Uterus (tissue), 2 donors: ENCODE measurements at regions not wholly inside any gene's neighbourhood (a gene's known extent, or its start where the extent isn't known, plus 50 kb on each side); places are given as distances from the start of the nearest gene placed in this dataset.

Experiments
- POLR2A ChIP-seq, 2 donors: fragments of 450-650 bp; IDR thresholded peaks; one replicate each; pipeline ENCODE4 v1.6.1; 2016; ENCODE audit warnings: antibody characterized with exemption in 2 of 2, mild to moderate bottlenecking in 1 of 2, moderate library complexity in 1 of 2
- TF ChIP-seq, protein P1 (sequence below), 4 experiments: fragments of 200-600 bp in 2 of 4; fragments of 450-650 bp in 2 of 4; sonication (generic) in 2 of 4; IDR thresholded peaks; one replicate each; pipeline ENCODE4 v1.5.1; 2016 to 2019; ENCODE audit warnings: antibody characterized with exemption in 4 of 4, mild to moderate bottlenecking in 2 of 4, moderate library complexity in 1 of 4

DNA sequence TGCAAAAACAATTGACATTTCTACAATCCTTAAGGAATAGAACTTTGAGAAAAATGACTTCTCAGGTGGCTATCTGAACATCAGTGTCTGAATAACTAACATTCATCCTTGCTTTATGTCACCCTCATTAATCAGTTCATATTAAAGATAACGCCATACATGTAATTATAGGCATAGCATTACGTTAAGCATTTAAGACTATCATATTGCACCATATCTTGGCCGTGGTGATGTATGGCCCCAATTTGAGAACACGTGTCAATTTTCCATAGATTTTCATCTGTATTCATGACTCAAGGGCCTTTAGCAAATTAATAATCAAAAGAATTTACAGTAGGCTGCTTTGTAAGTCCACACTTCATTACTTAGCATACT is 81.6 kb downstream of the SPTSSA start:
- TF ChIP-seq, protein P1, sequence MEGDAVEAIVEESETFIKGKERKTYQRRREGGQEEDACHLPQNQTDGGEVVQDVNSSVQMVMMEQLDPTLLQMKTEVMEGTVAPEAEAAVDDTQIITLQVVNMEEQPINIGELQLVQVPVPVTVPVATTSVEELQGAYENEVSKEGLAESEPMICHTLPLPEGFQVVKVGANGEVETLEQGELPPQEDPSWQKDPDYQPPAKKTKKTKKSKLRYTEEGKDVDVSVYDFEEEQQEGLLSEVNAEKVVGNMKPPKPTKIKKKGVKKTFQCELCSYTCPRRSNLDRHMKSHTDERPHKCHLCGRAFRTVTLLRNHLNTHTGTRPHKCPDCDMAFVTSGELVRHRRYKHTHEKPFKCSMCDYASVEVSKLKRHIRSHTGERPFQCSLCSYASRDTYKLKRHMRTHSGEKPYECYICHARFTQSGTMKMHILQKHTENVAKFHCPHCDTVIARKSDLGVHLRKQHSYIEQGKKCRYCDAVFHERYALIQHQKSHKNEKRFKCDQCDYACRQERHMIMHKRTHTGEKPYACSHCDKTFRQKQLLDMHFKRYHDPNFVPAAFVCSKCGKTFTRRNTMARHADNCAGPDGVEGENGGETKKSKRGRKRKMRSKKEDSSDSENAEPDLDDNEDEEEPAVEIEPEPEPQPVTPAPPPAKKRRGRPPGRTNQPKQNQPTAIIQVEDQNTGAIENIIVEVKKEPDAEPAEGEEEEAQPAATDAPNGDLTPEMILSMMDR (IDR thresholded peaks at IDR 0.05) = no peak
- no peak for TF ChIP-seq POLR2A (IDR thresholded peaks at IDR 0.05)
